ENCODE measurements at regions not wholly inside any gene's neighbourhood (a gene's known extent, or its start where the extent isn't known, plus 50 kb on each side); places are given as distances from the start of the nearest gene placed in this dataset.

- H3K36me3 ChIP-seq (ENCODE audit: control insufficient read depth in 2 of 2, insufficient read depth in 2 of 2, low read length in 2 of 2), result no peaks in the 10 kb centered on the region
- H3K4me1 ChIP-seq (ENCODE audit: control insufficient read depth in 2 of 2, insufficient read depth in 2 of 2, low read length in 2 of 2), result no peaks in the 10 kb centered on the region
- no peaks in the 10 kb centered on the region for H3K27me3 ChIP-seq (ENCODE audit: control insufficient read depth in 2 of 2, insufficient read depth in 2 of 2, low read length in 2 of 2)
- H3K9ac ChIP-seq (ENCODE audit: low read depth in 1 of 2, low read length in 2 of 2), result no peak overlapping the region
- H3K9me3 ChIP-seq (ENCODE audit: control insufficient read depth in 2 of 2, low read length in 2 of 2), result no peaks in the 10 kb centered on the region
- H3K4me3 ChIP-seq (ENCODE audit: low read length in 2 of 2), result no peak overlapping the region
- no peak overlapping the region for H3K27ac ChIP-seq (ENCODE audit: low read depth in 2 of 2, low read length in 2 of 2)
Measured at GRCh38 chr21:41010101-41010435, 157.9 kb upstream of the BACE2 start.

GRCh38 chr21:41011098-41011731, 156.7 kb upstream of the BACE2 start:
- Histone ChIP-seq H3K4me3 (ENCODE audit: low read length in 2 of 2) (no peak overlapping the region), H3K36me3 (ENCODE audit: control insufficient read depth in 2 of 2, insufficient read depth in 2 of 2, low read length in 2 of 2) (no peaks in the 10 kb centered on the region), H3K9me3 (ENCODE audit: control insufficient read depth in 2 of 2, low read length in 2 of 2) (no peaks in the 10 kb centered on the region), H3K9ac (ENCODE audit: low read depth in 1 of 2, low read length in 2 of 2) (no peak overlapping the region), H3K27ac (ENCODE audit: low read depth in 2 of 2, low read length in 2 of 2) (no peak overlapping the region), H3K4me1 (ENCODE audit: control insufficient read depth in 2 of 2, insufficient read depth in 2 of 2, low read length in 2 of 2) (no peaks in the 10 kb centered on the region), H3K27me3 (ENCODE audit: control insufficient read depth in 2 of 2, insufficient read depth in 2 of 2, low read length in 2 of 2) (no peaks in the 10 kb centered on the region)

GRCh38 chr21:41011951-41012366, 156.0 kb upstream of the BACE2 start:
- no peaks in the 10 kb centered on the region for H3K9me3 ChIP-seq (ENCODE audit: control insufficient read depth in 2 of 2, low read length in 2 of 2)
- H3K4me3 ChIP-seq (ENCODE audit: low read length in 2 of 2), result no peak overlapping the region
- no peaks in the 10 kb centered on the region for H3K27me3 ChIP-seq (ENCODE audit: control insufficient read depth in 2 of 2, insufficient read depth in 2 of 2, low read length in 2 of 2)
- H3K9ac ChIP-seq (ENCODE audit: low read depth in 1 of 2, low read length in 2 of 2), result no peak overlapping the region
- H3K36me3 ChIP-seq (ENCODE audit: control insufficient read depth in 2 of 2, insufficient read depth in 2 of 2, low read length in 2 of 2), result no peaks in the 10 kb centered on the region
- no peak overlapping the region for H3K27ac ChIP-seq (ENCODE audit: low read depth in 2 of 2, low read length in 2 of 2)
- no peaks in the 10 kb centered on the region for H3K4me1 ChIP-seq (ENCODE audit: control insufficient read depth in 2 of 2, insufficient read depth in 2 of 2, low read length in 2 of 2)

GRCh38 chr21:41012425-41012824, 155.5 kb upstream of the BACE2 start:
- Histone ChIP-seq H3K27ac (ENCODE audit: low read depth in 2 of 2, low read length in 2 of 2) (no peak overlapping the region), H3K36me3 (ENCODE audit: control insufficient read depth in 2 of 2, insufficient read depth in 2 of 2, low read length in 2 of 2) (no peaks in the 10 kb centered on the region), H3K27me3 (ENCODE audit: control insufficient read depth in 2 of 2, insufficient read depth in 2 of 2, low read length in 2 of 2) (no peaks in the 10 kb centered on the region), H3K9ac (ENCODE audit: low read depth in 1 of 2, low read length in 2 of 2) (no peak overlapping the region), H3K4me3 (ENCODE audit: low read length in 2 of 2) (no peak overlapping the region), H3K4me1 (ENCODE audit: control insufficient read depth in 2 of 2, insufficient read depth in 2 of 2, low read length in 2 of 2) (no peaks in the 10 kb centered on the region), H3K9me3 (ENCODE audit: control insufficient read depth in 2 of 2, low read length in 2 of 2) (no peaks in the 10 kb centered on the region)

GRCh38 chr21:41016472-41016871, 151.5 kb upstream of the BACE2 start:
- no peak overlapping the region for H3K9ac ChIP-seq (ENCODE audit: low read depth in 1 of 2, low read length in 2 of 2)
- H3K36me3 ChIP-seq (ENCODE audit: control insufficient read depth in 2 of 2, insufficient read depth in 2 of 2, low read length in 2 of 2), result no peaks in the 10 kb centered on the region
- H3K4me3 ChIP-seq (ENCODE audit: low read length in 2 of 2), result no peak overlapping the region
- no peaks in the 10 kb centered on the region for H3K27me3 ChIP-seq (ENCODE audit: control insufficient read depth in 2 of 2, insufficient read depth in 2 of 2, low read length in 2 of 2)
- H3K4me1 ChIP-seq (ENCODE audit: control insufficient read depth in 2 of 2, insufficient read depth in 2 of 2, low read length in 2 of 2), result no peaks in the 10 kb centered on the region
- no peak overlapping the region for H3K27ac ChIP-seq (ENCODE audit: low read depth in 2 of 2, low read length in 2 of 2)
- H3K9me3 ChIP-seq (ENCODE audit: control insufficient read depth in 2 of 2, low read length in 2 of 2), result no peaks in the 10 kb centered on the region

- Histone ChIP-seq H3K27ac (ENCODE audit: low read depth in 2 of 2, low read length in 2 of 2) (no peak overlapping the region), H3K9me3 (ENCODE audit: control insufficient read depth in 2 of 2, low read length in 2 of 2) (no peaks in the 10 kb centered on the region), H3K36me3 (ENCODE audit: control insufficient read depth in 2 of 2, insufficient read depth in 2 of 2, low read length in 2 of 2) (no peaks in the 10 kb centered on the region), H3K9ac (ENCODE audit: low read depth in 1 of 2, low read length in 2 of 2) (no peak overlapping the region), H3K27me3 (ENCODE audit: control insufficient read depth in 2 of 2, insufficient read depth in 2 of 2, low read length in 2 of 2) (no peaks in the 10 kb centered on the region), H3K4me1 (ENCODE audit: control insufficient read depth in 2 of 2, insufficient read depth in 2 of 2, low read length in 2 of 2) (no peaks in the 10 kb centered on the region), H3K4me3 (ENCODE audit: low read length in 2 of 2) (no peak overlapping the region)
Measured at GRCh38 chr21:41018431-41018830, 149.5 kb upstream of the BACE2 start.

- Histone ChIP-seq H3K9me3 (ENCODE audit: control insufficient read depth in 2 of 2, low read length in 2 of 2) (no peaks in the 10 kb centered on the region), H3K4me1 (ENCODE audit: control insufficient read depth in 2 of 2, insufficient read depth in 2 of 2, low read length in 2 of 2) (no peaks in the 10 kb centered on the region), H3K27ac (ENCODE audit: low read depth in 2 of 2, low read length in 2 of 2) (no peak overlapping the region), H3K36me3 (ENCODE audit: control insufficient read depth in 2 of 2, insufficient read depth in 2 of 2, low read length in 2 of 2) (no peaks in the 10 kb centered on the region), H3K9ac (ENCODE audit: low read depth in 1 of 2, low read length in 2 of 2) (no peak overlapping the region), H3K4me3 (ENCODE audit: low read length in 2 of 2) (no peak overlapping the region), H3K27me3 (ENCODE audit: control insufficient read depth in 2 of 2, insufficient read depth in 2 of 2, low read length in 2 of 2) (no peaks in the 10 kb centered on the region)
Measured at GRCh38 chr21:41023936-41024335, 144.0 kb upstream of the BACE2 start.

GRCh38 chr21:41024341-41024740, 143.6 kb upstream of the BACE2 start:
- Histone ChIP-seq H3K36me3 (ENCODE audit: control insufficient read depth in 2 of 2, insufficient read depth in 2 of 2, low read length in 2 of 2) (no peaks in the 10 kb centered on the region), H3K4me1 (ENCODE audit: control insufficient read depth in 2 of 2, insufficient read depth in 2 of 2, low read length in 2 of 2) (no peaks in the 10 kb centered on the region), H3K27ac (ENCODE audit: low read depth in 2 of 2, low read length in 2 of 2) (no peak overlapping the region), H3K27me3 (ENCODE audit: control insufficient read depth in 2 of 2, insufficient read depth in 2 of 2, low read length in 2 of 2) (no peaks in the 10 kb centered on the region), H3K4me3 (ENCODE audit: low read length in 2 of 2) (no peak overlapping the region), H3K9ac (ENCODE audit: low read depth in 1 of 2, low read length in 2 of 2) (no peak overlapping the region), H3K9me3 (ENCODE audit: control insufficient read depth in 2 of 2, low read length in 2 of 2) (no peaks in the 10 kb centered on the region)

GRCh38 chr21:41024746-41025254, 143.2 kb upstream of the BACE2 start:
- H3K4me1 ChIP-seq (ENCODE audit: control insufficient read depth in 2 of 2, insufficient read depth in 2 of 2, low read length in 2 of 2), result no peaks in the 10 kb centered on the region
- no peaks in the 10 kb centered on the region for H3K27me3 ChIP-seq (ENCODE audit: control insufficient read depth in 2 of 2, insufficient read depth in 2 of 2, low read length in 2 of 2)
- no peak overlapping the region for H3K4me3 ChIP-seq (ENCODE audit: low read length in 2 of 2)
- no peaks in the 10 kb centered on the region for H3K36me3 ChIP-seq (ENCODE audit: control insufficient read depth in 2 of 2, insufficient read depth in 2 of 2, low read length in 2 of 2)
- H3K9ac ChIP-seq (ENCODE audit: low read depth in 1 of 2, low read length in 2 of 2), result no peak overlapping the region
- H3K9me3 ChIP-seq (ENCODE audit: control insufficient read depth in 2 of 2, low read length in 2 of 2), result no peaks in the 10 kb centered on the region
- H3K27ac ChIP-seq (ENCODE audit: low read depth in 2 of 2, low read length in 2 of 2), result no peak overlapping the region

- Histone ChIP-seq H3K27me3 (ENCODE audit: control insufficient read depth in 2 of 2, insufficient read depth in 2 of 2, low read length in 2 of 2) (no peaks in the 10 kb centered on the region), H3K4me3 (ENCODE audit: low read length in 2 of 2) (no peak overlapping the region), H3K36me3 (ENCODE audit: control insufficient read depth in 2 of 2, insufficient read depth in 2 of 2, low read length in 2 of 2) (no peaks in the 10 kb centered on the region), H3K9me3 (ENCODE audit: control insufficient read depth in 2 of 2, low read length in 2 of 2) (no peaks in the 10 kb centered on the region), H3K9ac (ENCODE audit: low read depth in 1 of 2, low read length in 2 of 2) (no peak overlapping the region), H3K4me1 (ENCODE audit: control insufficient read depth in 2 of 2, insufficient read depth in 2 of 2, low read length in 2 of 2) (no peaks in the 10 kb centered on the region), H3K27ac (ENCODE audit: low read depth in 2 of 2, low read length in 2 of 2) (no peak overlapping the region)
Measured at GRCh38 chr21:41029571-41029970, 138.4 kb upstream of the BACE2 start.

Data from mucosa of rectum (tissue), 2 donors.